Activated naive CD8-positive, alpha-beta T cell treated with anti-CD3 and anti-CD28 coated beads, Interleukin-2, amount 50 U/mL, for 24 hours (primary cell): ENCODE measurements at regions not wholly inside any gene's neighbourhood (a gene's known extent, or its start where the extent isn't known, plus 50 kb on each side); places are given as distances from the start of the nearest gene placed in this dataset.
A peak's percentile ranks its signal among the peaks of the same experiment; 100 is the strongest.

ENCODE experiments used
- ATAC-seq: fragments of 150-1000 bp; cut with Tn5 transposase; one replicate; pipeline ENCODE4 v1.10.0; 2021
- DNase-seq: peaks from one replicate; pipeline ENCODE4 v3.0.0; 2021
- H3K27ac Mint-ChIP-seq: one replicate; pipeline ENCODE4 v1.8.0; 2021; ENCODE audit warnings: mild to moderate bottlenecking, mixed read lengths
- H3K27me3 Mint-ChIP-seq: one replicate; pipeline ENCODE4 v1.8.0; 2021; ENCODE audit warnings: mixed read lengths
- H3K36me3 Mint-ChIP-seq: one replicate; pipeline ENCODE4 v1.8.0; 2021; ENCODE audit warnings: low read depth, mixed read lengths
- H3K4me1 Mint-ChIP-seq: one replicate; pipeline ENCODE4 v1.8.0; 2021; ENCODE audit warnings: mixed read lengths
- H3K4me3 Mint-ChIP-seq: one replicate; pipeline ENCODE4 v1.8.0; 2021; ENCODE audit warnings: mild to moderate bottlenecking, moderate library complexity, mixed read lengths
- H3K9me3 Mint-ChIP-seq: one replicate; pipeline ENCODE4 v1.8.0; 2021; ENCODE audit warnings: mixed read lengths

DNA sequence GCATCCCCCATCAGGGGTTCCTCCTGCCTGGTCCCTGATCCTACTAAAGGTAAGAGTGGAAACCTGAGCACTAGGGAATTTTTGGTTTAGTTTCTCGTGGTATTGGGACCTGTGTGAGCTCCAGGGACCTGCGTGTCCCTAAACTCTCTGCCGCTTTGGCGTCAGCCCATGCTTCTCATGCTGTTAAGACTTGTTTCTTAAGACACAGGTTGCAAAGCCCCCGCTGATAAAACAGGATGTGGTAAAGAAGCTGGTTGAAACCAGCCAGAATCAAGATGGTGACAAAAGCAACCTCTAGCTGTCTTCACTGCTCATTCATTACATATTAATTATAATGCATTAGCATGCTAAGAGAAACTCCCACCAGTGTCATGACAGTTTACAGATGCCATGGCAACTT lies 64.6 kb downstream of the LYZL4 start:
- Mint-ChIP-seq H3K36me3 (no peaks in the 10 kb centered on the region), H3K27me3 (no peaks in the 10 kb centered on the region), H3K27ac (peak overlapping the region; percentile 37), H3K9me3 (no peaks in the 10 kb centered on the region), H3K4me3 (no peak overlapping the region), H3K4me1 (peaks cover 35% of the 10 kb centered on the region)
- peak; percentile 58 for ATAC-seq
- peak; percentile 6 for DNase-seq

DNA sequence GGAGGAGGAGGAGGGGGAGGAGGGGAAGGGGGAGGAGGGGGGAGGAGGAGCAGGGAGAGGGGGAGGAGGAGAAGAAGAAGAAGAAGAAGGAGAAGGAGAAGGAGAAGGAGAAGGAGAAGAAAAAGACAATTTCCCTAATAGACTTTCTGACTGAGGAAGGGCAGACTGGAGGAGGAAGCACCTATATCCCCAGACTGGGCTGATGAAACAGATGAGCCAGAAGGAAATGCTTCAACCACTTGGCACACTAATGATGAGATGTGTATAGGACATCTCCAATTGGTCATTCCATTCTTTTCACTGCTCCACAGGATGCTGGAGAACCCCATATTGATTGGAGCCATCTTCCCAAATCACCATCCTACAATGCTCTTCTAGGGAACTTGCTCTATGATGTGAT lies 69.9 kb downstream of the LYZL4 start:
- Mint-ChIP-seq H3K27me3 (no peaks in the 10 kb centered on the region), H3K27ac (no peak overlapping the region), H3K36me3 (no peaks in the 10 kb centered on the region), H3K9me3 (no peaks in the 10 kb centered on the region), H3K4me1 (peaks cover 5% of the 10 kb centered on the region), H3K4me3 (no peak overlapping the region)
- ATAC-seq, result no peak
- no peak for DNase-seq

DNA sequence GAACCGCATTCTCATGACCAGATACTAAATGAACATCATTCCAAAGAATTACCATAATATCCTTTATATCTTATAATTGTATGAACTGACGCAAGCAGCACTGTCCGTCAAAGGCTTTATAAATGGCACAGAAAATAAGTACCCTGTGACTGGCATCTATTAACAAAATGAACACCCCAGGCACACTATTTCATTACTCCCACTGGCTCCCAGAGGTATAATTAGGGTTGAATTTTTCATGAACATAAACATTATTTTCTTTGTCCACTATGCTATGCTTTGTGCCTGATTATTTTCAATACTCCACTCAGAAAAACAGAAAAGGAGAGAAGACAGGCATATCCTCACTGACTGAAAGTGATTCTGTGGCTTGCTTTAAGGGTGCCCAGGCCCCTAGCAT lies 71.1 kb downstream of the LYZL4 start:
- ATAC-seq (no peak), DNase-seq (no peak)
- no peak overlapping the region for H3K27ac Mint-ChIP-seq
- no peaks in the 10 kb centered on the region for H3K27me3 Mint-ChIP-seq
- no peaks in the 10 kb centered on the region for H3K9me3 Mint-ChIP-seq
- H3K4me3 Mint-ChIP-seq, result no peak overlapping the region
- H3K4me1 Mint-ChIP-seq, result no peaks in the 10 kb centered on the region
- H3K36me3 Mint-ChIP-seq, result no peaks in the 10 kb centered on the region

DNA sequence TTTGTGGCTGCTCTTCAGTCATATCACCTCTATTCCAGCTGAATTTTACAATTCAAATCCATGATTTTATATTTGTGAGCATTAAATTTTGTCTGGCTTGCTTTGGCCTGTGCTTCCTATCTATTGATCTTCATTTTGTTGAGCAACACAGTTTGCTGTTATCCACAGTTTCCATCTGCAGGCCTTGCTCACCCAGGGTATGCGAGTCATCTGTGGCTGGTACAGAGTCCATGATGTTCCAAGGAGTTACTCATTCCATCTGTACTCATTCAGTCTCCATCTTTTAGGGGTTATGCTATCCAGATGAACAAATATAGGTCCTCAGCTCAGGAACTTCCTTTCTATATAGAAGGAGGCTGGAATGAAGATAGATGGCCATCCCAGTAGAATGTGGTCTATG lies 70.1 kb upstream of the CCK start:
- no peak overlapping the region for H3K4me3 Mint-ChIP-seq
- DNase-seq (no peak), ATAC-seq (no peak)
- H3K27ac Mint-ChIP-seq, result no peak overlapping the region
- H3K4me1 Mint-ChIP-seq, result no peaks in the 10 kb centered on the region
- no peaks in the 10 kb centered on the region for H3K27me3 Mint-ChIP-seq
- H3K36me3 Mint-ChIP-seq, result no peaks in the 10 kb centered on the region
- no peaks in the 10 kb centered on the region for H3K9me3 Mint-ChIP-seq

DNA sequence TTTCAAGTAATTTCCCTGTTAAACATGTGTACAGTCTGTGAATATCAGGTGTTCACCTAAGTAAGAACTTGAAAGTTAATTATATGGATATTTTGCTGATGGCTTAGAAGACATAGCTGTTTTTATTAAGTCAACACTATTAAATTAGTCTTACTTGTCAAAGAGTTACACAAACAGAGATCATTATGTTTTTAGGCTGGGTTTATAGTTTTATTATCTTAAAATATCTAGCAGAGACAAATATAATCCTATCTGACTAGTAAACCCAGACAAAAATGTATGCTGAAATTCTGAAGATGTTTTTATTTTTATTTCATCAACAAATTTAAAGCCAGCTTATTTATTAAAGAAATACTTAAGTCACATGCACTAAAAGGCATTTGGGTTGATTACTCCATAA lies 51.2 kb upstream of the CCK start:
- Mint-ChIP-seq H3K27ac (no peak overlapping the region), H3K9me3 (peaks cover 44% of the 10 kb centered on the region), H3K36me3 (peaks cover 17% of the 10 kb centered on the region), H3K27me3 (no peaks in the 10 kb centered on the region), H3K4me1 (no peaks in the 10 kb centered on the region), H3K4me3 (no peak overlapping the region)
- DNase-seq (no peak), ATAC-seq (no peak)
